ENCODE measurements at regions not wholly inside any gene's neighbourhood (a gene's known extent, or its start where the extent isn't known, plus 50 kb on each side); places are given as distances from the start of the nearest gene placed in this dataset.

DNA sequence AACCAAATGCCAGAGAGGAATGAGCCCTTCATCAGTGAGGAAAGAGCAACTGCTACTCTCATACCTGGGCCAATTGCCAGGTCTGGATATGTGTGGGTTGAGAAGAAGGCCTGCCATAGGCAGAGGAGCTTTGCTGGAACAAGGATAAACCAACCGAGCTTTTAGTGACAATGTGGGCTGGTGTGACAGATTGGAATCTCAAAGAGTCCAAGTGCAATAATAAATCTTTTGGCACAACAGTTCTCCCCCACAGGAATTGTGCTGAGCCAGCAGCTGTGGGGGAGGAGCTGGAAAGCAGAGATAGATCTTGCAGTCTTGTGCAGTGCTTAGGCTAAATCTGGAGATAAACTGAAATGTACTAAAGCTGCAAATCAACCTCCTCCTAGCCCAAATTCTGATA is 79.4 kb upstream of the ISX start:
- TF ChIP-seq, protein P1, sequence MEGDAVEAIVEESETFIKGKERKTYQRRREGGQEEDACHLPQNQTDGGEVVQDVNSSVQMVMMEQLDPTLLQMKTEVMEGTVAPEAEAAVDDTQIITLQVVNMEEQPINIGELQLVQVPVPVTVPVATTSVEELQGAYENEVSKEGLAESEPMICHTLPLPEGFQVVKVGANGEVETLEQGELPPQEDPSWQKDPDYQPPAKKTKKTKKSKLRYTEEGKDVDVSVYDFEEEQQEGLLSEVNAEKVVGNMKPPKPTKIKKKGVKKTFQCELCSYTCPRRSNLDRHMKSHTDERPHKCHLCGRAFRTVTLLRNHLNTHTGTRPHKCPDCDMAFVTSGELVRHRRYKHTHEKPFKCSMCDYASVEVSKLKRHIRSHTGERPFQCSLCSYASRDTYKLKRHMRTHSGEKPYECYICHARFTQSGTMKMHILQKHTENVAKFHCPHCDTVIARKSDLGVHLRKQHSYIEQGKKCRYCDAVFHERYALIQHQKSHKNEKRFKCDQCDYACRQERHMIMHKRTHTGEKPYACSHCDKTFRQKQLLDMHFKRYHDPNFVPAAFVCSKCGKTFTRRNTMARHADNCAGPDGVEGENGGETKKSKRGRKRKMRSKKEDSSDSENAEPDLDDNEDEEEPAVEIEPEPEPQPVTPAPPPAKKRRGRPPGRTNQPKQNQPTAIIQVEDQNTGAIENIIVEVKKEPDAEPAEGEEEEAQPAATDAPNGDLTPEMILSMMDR (optimal IDR thresholded peaks at IDR 0.05 in 1 of 3, IDR thresholded peaks at IDR 0.05 in 1 of 3, conservative IDR thresholded peaks at IDR 0.05 in 1 of 3; ENCODE audit: extremely low read depth in 1 of 3, insufficient read depth in 2 of 3, low read length in 3 of 3) = no peak
- TF ChIP-seq EZH2 (IDR thresholded peaks at IDR 0.05; ENCODE audit: low read length) = no peak

Measured in keratinocyte (primary cell).